Kidney (tissue), 13 donors: ENCODE measurements at regions not wholly inside any gene's neighbourhood (a gene's known extent, or its start where the extent isn't known, plus 50 kb on each side); places are given as distances from the start of the nearest gene placed in this dataset.

Experiments
- DNase-seq, 5 donors: peaks; one replicate each; pipeline ENCODE4 v3.0.0-alpha.2; 2013 to 2020
- FAIRE-seq: peaks from 2 replicates; lab custom pipeline; 2012; peaks lifted over from hg19 to GRCh38; lab: Jason Lieb, UNC
- H3K27ac ChIP-seq, 2 donors: one replicate each; pipeline ENCODE4 v1.7.0; 2013; ENCODE audit warnings: low read depth in 2 of 2, low read length in 2 of 2, inconsistent platforms in 1 of 2
- H3K27me3 ChIP-seq: one replicate; pipeline ENCODE4 v1.7.1; 2013; ENCODE audit warnings: low read length, inconsistent platforms; ENCODE audit not compliant: control insufficient read depth, insufficient read depth
- H3K36me3 ChIP-seq, 3 donors: one replicate each; pipeline versions ENCODE4 v1.7.0 to v1.7.1; 2013; ENCODE audit warnings: low read length in 3 of 3, control low read depth in 1 of 3, inconsistent platforms in 1 of 3; ENCODE audit not compliant: insufficient read depth in 3 of 3, control insufficient read depth in 2 of 3
- H3K4me1 ChIP-seq, 3 donors: one replicate each; pipeline versions ENCODE4 v1.7.0 to v1.7.1; 2013; ENCODE audit warnings: low read length in 3 of 3, inconsistent platforms in 1 of 3, low read depth in 1 of 3; ENCODE audit not compliant: control insufficient read depth in 2 of 3, insufficient read depth in 2 of 3
- H3K4me3 ChIP-seq, 3 donors: one replicate each; pipeline versions ENCODE4 v1.7.0 to v1.8.1; 2013; ENCODE audit warnings: low read length in 3 of 3, control low read depth in 1 of 3, inconsistent platforms in 1 of 3
- H3K9ac ChIP-seq, 3 donors: one replicate each; pipeline versions ENCODE4 v1.7.0 to v1.7.1; 2013; ENCODE audit warnings: low read length in 3 of 3, control low read depth in 1 of 3, inconsistent platforms in 1 of 3
- H3K9me3 ChIP-seq, 3 donors: one replicate each; pipeline versions ENCODE4 v1.7.0 to v1.7.1; 2013; ENCODE audit warnings: low read length in 3 of 3, control low read depth in 1 of 3, inconsistent platforms in 1 of 3; ENCODE audit not compliant: control insufficient read depth in 2 of 3, insufficient read depth in 1 of 3
- intact Hi-C: fragments of 100-400 bp; cut with DNase I; formaldehyde crosslinking; loops from one replicate; pipeline ENCODE4 v1.11.1; 2022
- TF ChIP-seq, protein P1 (sequence below): IDR thresholded peaks from 3 replicates; pipeline ENCODE4 v1.5.1; 2012; ENCODE audit warnings: mild to moderate bottlenecking, moderate library complexity, borderline replicate concordance; ENCODE audit not compliant: insufficient read depth; ENCODE audit errors: extremely low read depth
- donor health status: control.
- donor health status: control.
- donor health status: control.
- donor health status: control.
- donor health status: control.
- donor health status: DM: yes; HTN: yes; CAD: no.
- donor health status: Normal renal cell carcinoma (clear cell type).

DNA sequence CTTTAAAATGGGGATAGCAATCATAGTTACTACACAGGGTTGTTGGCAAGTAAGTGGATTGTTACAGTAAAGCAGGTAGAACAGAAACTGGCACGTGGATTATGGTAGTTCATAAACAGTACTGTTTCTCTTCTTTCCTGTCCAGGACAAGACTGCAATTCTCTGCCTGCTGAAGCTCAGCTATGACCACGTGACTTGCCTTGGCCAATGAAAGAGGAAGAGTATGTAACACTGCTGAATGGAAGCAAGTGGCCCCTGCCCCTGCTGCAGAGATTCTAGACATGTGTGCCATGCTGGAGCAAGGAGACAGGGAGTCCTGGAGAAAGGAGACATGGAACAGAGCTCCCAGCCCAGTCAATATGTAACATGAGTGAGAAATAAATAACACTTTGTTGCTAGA, 66.6 kb upstream of the TOX3 start:
- peaks cover 0 to 19% (median 7%) of the 10 kb centered on the region in 3 donors for H3K4me1 ChIP-seq
- H3K9ac ChIP-seq = no peak overlapping the region
- intact Hi-C loops = no loop called here
- peak overlapping the region in 1 of 3 donors; percentile 4 for H3K4me3 ChIP-seq
- TF ChIP-seq, protein P1, sequence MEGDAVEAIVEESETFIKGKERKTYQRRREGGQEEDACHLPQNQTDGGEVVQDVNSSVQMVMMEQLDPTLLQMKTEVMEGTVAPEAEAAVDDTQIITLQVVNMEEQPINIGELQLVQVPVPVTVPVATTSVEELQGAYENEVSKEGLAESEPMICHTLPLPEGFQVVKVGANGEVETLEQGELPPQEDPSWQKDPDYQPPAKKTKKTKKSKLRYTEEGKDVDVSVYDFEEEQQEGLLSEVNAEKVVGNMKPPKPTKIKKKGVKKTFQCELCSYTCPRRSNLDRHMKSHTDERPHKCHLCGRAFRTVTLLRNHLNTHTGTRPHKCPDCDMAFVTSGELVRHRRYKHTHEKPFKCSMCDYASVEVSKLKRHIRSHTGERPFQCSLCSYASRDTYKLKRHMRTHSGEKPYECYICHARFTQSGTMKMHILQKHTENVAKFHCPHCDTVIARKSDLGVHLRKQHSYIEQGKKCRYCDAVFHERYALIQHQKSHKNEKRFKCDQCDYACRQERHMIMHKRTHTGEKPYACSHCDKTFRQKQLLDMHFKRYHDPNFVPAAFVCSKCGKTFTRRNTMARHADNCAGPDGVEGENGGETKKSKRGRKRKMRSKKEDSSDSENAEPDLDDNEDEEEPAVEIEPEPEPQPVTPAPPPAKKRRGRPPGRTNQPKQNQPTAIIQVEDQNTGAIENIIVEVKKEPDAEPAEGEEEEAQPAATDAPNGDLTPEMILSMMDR = no peak
- H3K36me3 ChIP-seq = no peaks in the 10 kb centered on the region
- no peak overlapping the region for H3K27ac ChIP-seq
- FAIRE-seq (no peak), DNase-seq (no peak)
- H3K27me3 ChIP-seq = no peaks in the 10 kb centered on the region
- no peaks in the 10 kb centered on the region for H3K9me3 ChIP-seq

DNA sequence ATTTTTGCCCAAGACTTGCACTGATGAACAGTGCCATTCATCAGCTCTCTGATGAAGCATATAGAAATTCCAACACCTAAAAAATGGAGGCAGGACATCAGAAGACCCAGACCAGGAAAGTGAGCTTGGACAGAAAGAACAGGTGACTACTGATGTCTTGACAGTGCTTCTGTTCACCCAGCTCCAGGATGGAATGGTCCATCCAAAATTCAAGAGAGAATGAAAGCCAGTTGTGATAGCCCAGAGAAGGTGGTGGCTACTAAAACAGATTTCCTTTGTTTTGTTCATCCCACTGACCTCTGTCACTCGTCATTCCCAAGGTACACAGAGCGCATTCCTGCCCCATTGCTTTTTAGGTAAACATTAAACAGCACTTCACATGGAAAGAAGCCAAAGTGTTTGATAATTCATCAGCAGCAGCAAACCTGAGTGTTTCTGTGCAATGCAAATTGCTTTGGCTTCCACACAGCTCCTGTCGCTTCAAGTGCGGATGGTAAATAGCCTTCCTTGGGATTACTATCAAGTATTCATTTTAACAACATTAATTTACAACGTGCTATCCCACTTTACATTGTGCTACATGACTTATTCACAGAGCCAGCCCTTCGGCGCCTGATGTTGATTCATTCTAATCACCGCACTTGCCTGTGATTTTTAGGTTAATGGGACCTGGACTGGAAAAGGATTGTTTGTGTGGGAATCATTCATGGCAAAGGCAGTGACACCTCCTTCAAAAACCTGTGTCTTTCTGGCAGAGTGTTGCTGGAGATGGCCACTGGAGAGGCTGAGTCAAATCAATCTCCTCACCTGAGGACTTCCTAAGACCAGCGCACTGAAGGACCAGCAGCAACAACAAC, 65.1 kb upstream of the TOX3 start:
- Histone ChIP-seq H3K9me3 (no peaks in the 10 kb centered on the region), H3K9ac (peak overlapping the region in 1 of 3 donors; percentile 10), H3K27ac (peak overlapping the region; percentile 68 to 80), H3K4me3 (peak overlapping the region in 2 of 3 donors; percentile 41 to 61), H3K27me3 (no peaks in the 10 kb centered on the region), H3K36me3 (no peaks in the 10 kb centered on the region), H3K4me1 (peaks cover 0 to 19% (median 7%) of the 10 kb centered on the region in 3 donors)
- FAIRE-seq (peak; percentile 88), DNase-seq (peak in 3 of 5 donors; percentile 27 to 80 (median 56))
- TF ChIP-seq, protein P1 = no peak
- intact Hi-C loops = no loop called here

DNA sequence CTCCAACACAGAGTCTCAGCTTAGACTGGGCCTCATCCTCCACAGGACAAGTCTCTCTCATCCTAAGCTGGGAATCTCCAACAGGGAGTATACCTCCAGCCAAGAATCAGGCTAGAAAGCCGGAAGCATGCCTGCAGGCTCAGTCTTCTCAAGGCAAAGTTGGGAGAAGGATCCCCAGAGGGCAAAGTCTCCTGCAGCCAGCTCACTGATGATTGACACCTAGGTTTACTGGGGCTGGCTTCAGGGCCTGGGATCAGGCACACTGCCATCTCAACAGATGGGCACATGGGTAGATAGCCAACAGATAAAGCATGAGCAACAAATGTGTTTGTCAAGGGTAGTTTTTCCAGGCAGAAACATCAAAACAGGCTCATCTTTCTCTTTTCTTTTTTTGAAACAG, 56.1 kb upstream of the TOX3 start:
- Histone ChIP-seq H3K9ac (no peak overlapping the region), H3K36me3 (no peaks in the 10 kb centered on the region), H3K4me3 (no peak overlapping the region), H3K27ac (no peak overlapping the region), H3K27me3 (no peaks in the 10 kb centered on the region), H3K9me3 (no peaks in the 10 kb centered on the region), H3K4me1 (no peaks in the 10 kb centered on the region)
- intact Hi-C loops = no loop called here
- DNase-seq (no peak), FAIRE-seq (no peak)
- TF ChIP-seq, protein P1 = no peak
